Cerebellar cortex (tissue), 1 donor: ENCODE measurements at regions not wholly inside any gene's neighbourhood (a gene's known extent, or its start where the extent isn't known, plus 50 kb on each side); places are given as distances from the start of the nearest gene placed in this dataset.

Experiments used
- DNase-seq: peaks from one replicate; pipeline ENCODE4 v3.0.0-alpha.2; 2015; ENCODE audit warnings: low spot score

GRCh38 chr3:25099666-25100065 is 328.4 kb upstream of the RARB start:
- DNase-seq = no peak

GRCh38 chr3:25103391-25103790 is 324.7 kb upstream of the RARB start:
- peak; percentile 6 for DNase-seq

GRCh38 chr3:25107918-25108617 is 320.0 kb upstream of the RARB start:
- no peak for DNase-seq

- no peak for DNase-seq
These were observed 317.4 kb upstream of the RARB start for GRCh38 chr3:25110642-25111041.

- no peak for DNase-seq
These were observed 314.2 kb upstream of the RARB start for GRCh38 chr3:25113891-25114290.

- no peak for DNase-seq
These were observed 313.5 kb upstream of the RARB start for GRCh38 chr3:25114532-25114931.

- no peak for DNase-seq
These were observed 311.0 kb upstream of the RARB start for GRCh38 chr3:25117005-25117593.

- DNase-seq = no peak
These were observed 308.4 kb upstream of the RARB start for GRCh38 chr3:25119682-25120081.

GRCh38 chr3:25120665-25121064 is 307.4 kb upstream of the RARB start:
- no peak for DNase-seq

- no peak for DNase-seq
These were observed 302.9 kb upstream of the RARB start for GRCh38 chr3:25125201-25125600.

- DNase-seq = no peak
These were observed 299.3 kb upstream of the RARB start for GRCh38 chr3:25128735-25129134.

- no peak for DNase-seq
These were observed 297.1 kb upstream of the RARB start for GRCh38 chr3:25130724-25131520.

- DNase-seq = no peak
These were observed 294.5 kb upstream of the RARB start for GRCh38 chr3:25133588-25133987.

GRCh38 chr3:25137606-25138005 is 290.5 kb upstream of the RARB start:
- DNase-seq = no peak

GRCh38 chr3:25139267-25139666 is 288.8 kb upstream of the RARB start:
- DNase-seq = no peak

- no peak for DNase-seq
These were observed 285.3 kb upstream of the RARB start for GRCh38 chr3:25142609-25143355.

- DNase-seq = no peak
These were observed 284.6 kb upstream of the RARB start for GRCh38 chr3:25143356-25144025.

- no peak for DNase-seq
These were observed 283.6 kb upstream of the RARB start for GRCh38 chr3:25144430-25144829.

GRCh38 chr3:25145176-25145575 is 282.9 kb upstream of the RARB start:
- no peak for DNase-seq

GRCh38 chr3:25150199-25150598 is 277.9 kb upstream of the RARB start:
- no peak for DNase-seq

- DNase-seq = no peak
These were observed 276.7 kb upstream of the RARB start for GRCh38 chr3:25151281-25151902.
